ENCODE measurements at regions not wholly inside any gene's neighbourhood (a gene's known extent, or its start where the extent isn't known, plus 50 kb on each side); places are given as distances from the start of the nearest gene placed in this dataset.
"Not testable (repeated sequence)": the region's sequence is repeated elsewhere in the genome, so short reads cannot be mapped to it uniquely, and the experiment has no call there.

DNA sequence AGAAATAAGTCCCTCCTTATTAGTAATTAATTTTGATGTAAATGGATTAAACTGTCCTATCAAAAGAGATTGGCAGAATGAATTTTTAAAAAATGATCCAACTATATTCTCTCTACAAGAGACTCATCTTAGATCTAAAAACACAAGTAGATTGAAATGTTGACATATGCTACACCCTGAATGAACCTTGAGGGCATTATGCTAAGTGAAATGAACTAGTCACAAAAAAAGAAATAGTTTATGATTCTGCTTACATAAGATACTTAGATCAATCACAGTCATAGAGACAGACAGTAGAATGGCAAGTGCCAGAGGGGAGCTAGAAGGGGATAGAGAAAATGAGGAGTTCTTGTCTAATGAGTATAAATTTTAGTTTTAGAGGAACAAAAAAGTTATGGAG lies 849.8 kb downstream of the CDH11 start:
- no peak overlapping the region for H3K9ac ChIP-seq (ENCODE audit: low read depth, low read length, poor library complexity)
- no peak for DNase-seq (ENCODE audit: low spot score)
- no peak overlapping the region for H2AFZ ChIP-seq (ENCODE audit: low read length)
- no peaks in the 10 kb centered on the region for H3K4me1 ChIP-seq (ENCODE audit: control insufficient read depth in 2 of 2, insufficient read depth in 1 of 2, low read depth in 1 of 2, low read length in 2 of 2)
- H3K23ac ChIP-seq (ENCODE audit: low read depth, low read length, poor library complexity), result no peak overlapping the region
- no peak overlapping the region for H4K8ac ChIP-seq (ENCODE audit: low read depth, low read length)
- no peak overlapping the region for H2BK120ac ChIP-seq (ENCODE audit: low read depth, low read length)
- no peak overlapping the region for H2BK15ac ChIP-seq (ENCODE audit: low read length)
- H3K18ac ChIP-seq (ENCODE audit: low read length), result no peak overlapping the region
- no peaks in the 10 kb centered on the region for H3K79me1 ChIP-seq (ENCODE audit: low read depth, low read length)
- no peaks in the 10 kb centered on the region for H3K27me3 ChIP-seq (ENCODE audit: control insufficient read depth in 3 of 3, insufficient read depth in 3 of 3, low read depth in 1 of 3, low read length in 3 of 3)
- H3K14ac ChIP-seq (ENCODE audit: low read length), result no peak overlapping the region
- H3K36me3 ChIP-seq (replicated peaks in 1 of 2; ENCODE audit: control insufficient read depth in 2 of 2, insufficient read depth in 2 of 2, low read length in 2 of 2), result no peaks in the 10 kb centered on the region
- no peak overlapping the region for H3K4ac ChIP-seq (ENCODE audit: low read length)
- H3K27ac ChIP-seq (replicated peaks; ENCODE audit: low read length), result no peak overlapping the region
- H2BK5ac ChIP-seq (ENCODE audit: low read length), result no peak overlapping the region
- no peaks in the 10 kb centered on the region for H3K9me3 ChIP-seq (replicated peaks in 1 of 2; ENCODE audit: control insufficient read depth in 2 of 2, insufficient read depth in 1 of 2, low read depth in 1 of 2, low read length in 2 of 2)
- no peak overlapping the region for H4K91ac ChIP-seq (ENCODE audit: low read depth, low read length, poor library complexity)
- no peak overlapping the region for H2AK5ac ChIP-seq (ENCODE audit: low read depth, low read length)
- H2BK12ac ChIP-seq (ENCODE audit: low read length), result no peak overlapping the region
- H3K4me3 ChIP-seq (ENCODE audit: low read length in 2 of 2), result no peak overlapping the region
- H3K4me2 ChIP-seq (ENCODE audit: insufficient read depth, low read length, poor library complexity, severe bottlenecking), result no peak overlapping the region

DNA sequence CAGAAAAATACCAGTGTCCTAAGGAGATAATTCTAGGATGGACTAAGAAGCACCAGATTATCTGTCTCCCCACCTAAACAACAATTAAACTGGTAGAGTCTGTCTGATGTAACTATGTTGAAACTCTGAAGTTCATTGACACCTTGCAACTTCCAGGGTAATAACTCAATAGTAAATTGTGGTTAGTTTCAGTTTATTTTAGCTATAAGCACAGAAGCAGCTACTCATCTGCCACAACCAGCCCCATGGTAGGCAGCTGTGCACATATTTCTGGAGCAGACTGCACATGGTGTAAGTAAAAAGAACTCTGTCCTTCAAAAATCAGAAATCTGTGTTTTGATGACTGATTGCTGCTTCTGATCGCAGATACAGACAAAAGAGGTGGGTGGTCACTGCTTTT lies 852.1 kb downstream of the CDH11 start:
- no peak for DNase-seq (ENCODE audit: low spot score)
- Histone ChIP-seq H3K9ac (ENCODE audit: low read depth, low read length, poor library complexity) (no peak overlapping the region), H3K14ac (ENCODE audit: low read length) (no peak overlapping the region), H3K79me1 (ENCODE audit: low read depth, low read length) (no peaks in the 10 kb centered on the region), H2BK15ac (ENCODE audit: low read length) (no peak overlapping the region), H3K27me3 (ENCODE audit: control insufficient read depth in 3 of 3, insufficient read depth in 3 of 3, low read depth in 1 of 3, low read length in 3 of 3) (no peaks in the 10 kb centered on the region), H3K4me2 (ENCODE audit: insufficient read depth, low read length, poor library complexity, severe bottlenecking) (no peak overlapping the region), H3K4ac (ENCODE audit: low read length) (no peak overlapping the region), H3K27ac (replicated peaks; ENCODE audit: low read length) (no peak overlapping the region), H2BK5ac (ENCODE audit: low read length) (no peak overlapping the region), H3K4me3 (ENCODE audit: low read length in 2 of 2) (no peak overlapping the region), H2AK5ac (ENCODE audit: low read depth, low read length) (no peak overlapping the region), H3K23ac (ENCODE audit: low read depth, low read length, poor library complexity) (no peak overlapping the region), H3K18ac (ENCODE audit: low read length) (no peak overlapping the region), H2BK12ac (ENCODE audit: low read length) (no peak overlapping the region), H2BK120ac (ENCODE audit: low read depth, low read length) (no peak overlapping the region), H3K9me3 (replicated peaks in 1 of 2; ENCODE audit: control insufficient read depth in 2 of 2, insufficient read depth in 1 of 2, low read depth in 1 of 2, low read length in 2 of 2) (no peaks in the 10 kb centered on the region), H3K36me3 (replicated peaks in 1 of 2; ENCODE audit: control insufficient read depth in 2 of 2, insufficient read depth in 2 of 2, low read length in 2 of 2) (no peaks in the 10 kb centered on the region), H3K4me1 (ENCODE audit: control insufficient read depth in 2 of 2, insufficient read depth in 1 of 2, low read depth in 1 of 2, low read length in 2 of 2) (no peaks in the 10 kb centered on the region), H4K91ac (ENCODE audit: low read depth, low read length, poor library complexity) (no peak overlapping the region), H4K8ac (ENCODE audit: low read depth, low read length) (no peak overlapping the region), H2AFZ (ENCODE audit: low read length) (peak overlapping the region; percentile 52)
- no CpG with 5 or more reads among the region's 1 CpG for WGBS, 2 donors (ENCODE audit: extremely low coverage in 2 of 2, insufficient read length in 2 of 2, insufficient replicate concordance in 1 of 2)

DNA sequence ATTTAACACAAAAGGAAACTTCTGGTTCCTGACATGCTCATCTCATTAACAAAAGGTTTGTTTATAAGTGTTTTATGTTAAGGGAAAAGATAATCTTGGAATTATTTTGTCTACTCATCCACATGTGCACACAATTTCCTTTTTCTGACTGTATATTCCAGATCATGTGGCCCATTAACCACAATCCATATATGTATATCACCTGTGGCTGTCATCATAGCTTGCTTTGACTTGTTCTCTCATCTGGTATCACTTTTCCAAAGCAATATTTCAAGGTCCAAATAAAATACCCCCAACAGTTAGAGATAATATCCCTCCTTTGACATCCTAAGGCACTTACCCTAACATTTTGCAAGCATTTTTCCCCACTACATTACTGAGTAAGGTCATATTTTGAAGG lies 856.1 kb downstream of the CDH11 start:
- Histone ChIP-seq H3K4me1 (ENCODE audit: control insufficient read depth in 2 of 2, insufficient read depth in 1 of 2, low read depth in 1 of 2, low read length in 2 of 2) (no peaks in the 10 kb centered on the region), H3K4me3 (ENCODE audit: low read length in 2 of 2) (no peak overlapping the region), H3K9me3 (replicated peaks in 1 of 2; ENCODE audit: control insufficient read depth in 2 of 2, insufficient read depth in 1 of 2, low read depth in 1 of 2, low read length in 2 of 2) (no peaks in the 10 kb centered on the region), H4K91ac (ENCODE audit: low read depth, low read length, poor library complexity) (no peak overlapping the region), H3K79me1 (ENCODE audit: low read depth, low read length) (no peaks in the 10 kb centered on the region), H2BK5ac (ENCODE audit: low read length) (no peak overlapping the region), H2AK5ac (ENCODE audit: low read depth, low read length) (no peak overlapping the region), H2AFZ (ENCODE audit: low read length) (no peak overlapping the region), H3K18ac (ENCODE audit: low read length) (no peak overlapping the region), H3K23ac (ENCODE audit: low read depth, low read length, poor library complexity) (no peak overlapping the region), H3K14ac (ENCODE audit: low read length) (no peak overlapping the region), H3K36me3 (replicated peaks in 1 of 2; ENCODE audit: control insufficient read depth in 2 of 2, insufficient read depth in 2 of 2, low read length in 2 of 2) (no peaks in the 10 kb centered on the region), H3K4me2 (ENCODE audit: insufficient read depth, low read length, poor library complexity, severe bottlenecking) (no peak overlapping the region), H3K9ac (ENCODE audit: low read depth, low read length, poor library complexity) (no peak overlapping the region), H2BK15ac (ENCODE audit: low read length) (no peak overlapping the region), H2BK12ac (ENCODE audit: low read length) (no peak overlapping the region), H3K27me3 (ENCODE audit: control insufficient read depth in 3 of 3, insufficient read depth in 3 of 3, low read depth in 1 of 3, low read length in 3 of 3) (no peaks in the 10 kb centered on the region), H4K8ac (ENCODE audit: low read depth, low read length) (no peak overlapping the region), H3K4ac (ENCODE audit: low read length) (no peak overlapping the region), H3K27ac (replicated peaks; ENCODE audit: low read length) (no peak overlapping the region), H2BK120ac (ENCODE audit: low read depth, low read length) (no peak overlapping the region)
- DNase-seq (ENCODE audit: low spot score), result no peak

DNA sequence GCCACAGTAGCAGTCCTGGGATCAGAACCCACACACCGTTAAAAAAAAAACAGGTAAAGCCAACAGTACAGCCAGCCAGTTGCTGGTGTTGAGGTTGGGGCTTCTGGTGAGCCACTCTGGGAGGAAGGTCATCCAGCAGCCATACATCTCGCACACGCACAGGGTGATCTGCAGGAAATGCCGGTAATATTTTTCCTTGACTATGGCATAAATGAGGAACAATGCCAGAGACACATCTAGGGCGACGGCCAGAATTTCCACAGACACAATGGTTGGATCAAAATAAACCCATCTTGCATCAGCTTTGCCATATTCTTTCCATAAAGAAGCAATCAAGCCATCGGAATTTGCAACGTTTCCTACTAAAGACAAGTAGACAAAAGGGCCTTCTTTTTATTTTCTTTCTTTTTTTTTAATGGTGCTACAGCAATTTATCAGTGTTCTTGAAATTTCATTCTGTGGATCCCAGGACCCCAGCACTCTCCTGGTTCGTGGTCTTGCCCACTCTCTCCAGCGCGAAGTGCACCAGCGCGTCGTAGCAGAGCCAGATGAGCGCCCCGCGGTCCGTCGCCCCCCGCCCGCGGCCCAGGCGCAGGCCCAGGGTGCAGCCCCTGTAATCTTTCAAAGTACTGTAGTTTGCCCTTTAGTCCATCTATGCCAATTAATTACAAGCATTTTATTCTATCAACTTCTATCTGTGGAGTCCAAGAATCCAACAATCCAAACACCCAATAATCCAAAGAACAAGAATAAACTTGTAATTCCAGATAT lies 861.0 kb downstream of the CDH11 start:
- H2AK5ac ChIP-seq (ENCODE audit: low read depth, low read length); H3K79me1 ChIP-seq (ENCODE audit: low read depth, low read length); H3K23ac ChIP-seq (ENCODE audit: low read depth, low read length, poor library complexity); H2AFZ ChIP-seq (ENCODE audit: low read length); H3K9me3 ChIP-seq (replicated peaks in 1 of 2; ENCODE audit: control insufficient read depth in 2 of 2, insufficient read depth in 1 of 2, low read depth in 1 of 2, low read length in 2 of 2); H3K4me3 ChIP-seq (ENCODE audit: low read length in 2 of 2); H3K27ac ChIP-seq (replicated peaks; ENCODE audit: low read length); H3K4ac ChIP-seq (ENCODE audit: low read length); H3K18ac ChIP-seq (ENCODE audit: low read length); DNase-seq (ENCODE audit: low spot score); H3K27me3 ChIP-seq (ENCODE audit: control insufficient read depth in 3 of 3, insufficient read depth in 3 of 3, low read depth in 1 of 3, low read length in 3 of 3); H3K4me2 ChIP-seq (ENCODE audit: insufficient read depth, low read length, poor library complexity, severe bottlenecking); H4K8ac ChIP-seq (ENCODE audit: low read depth, low read length); H2BK12ac ChIP-seq (ENCODE audit: low read length); H3K4me1 ChIP-seq (ENCODE audit: control insufficient read depth in 2 of 2, insufficient read depth in 1 of 2, low read depth in 1 of 2, low read length in 2 of 2); H3K9ac ChIP-seq (ENCODE audit: low read depth, low read length, poor library complexity); H2BK15ac ChIP-seq (ENCODE audit: low read length); H2BK120ac ChIP-seq (ENCODE audit: low read depth, low read length); H3K14ac ChIP-seq (ENCODE audit: low read length); H4K91ac ChIP-seq (ENCODE audit: low read depth, low read length, poor library complexity); H2BK5ac ChIP-seq (ENCODE audit: low read length); H3K36me3 ChIP-seq (replicated peaks in 1 of 2; ENCODE audit: control insufficient read depth in 2 of 2, insufficient read depth in 2 of 2, low read length in 2 of 2): not testable (repeated sequence)
- no CpG with 5 or more reads among the region's 23 CpGs for WGBS, 2 donors (ENCODE audit: extremely low coverage in 2 of 2, insufficient read length in 2 of 2, insufficient replicate concordance in 1 of 2)
